CD8-positive, alpha-beta memory T cell (primary cell): ENCODE measurements at regions not wholly inside any gene's neighbourhood (a gene's known extent, or its start where the extent isn't known, plus 50 kb on each side); places are given as distances from the start of the nearest gene placed in this dataset.

Experiments
- CTCF ChIA-PET: fragments of 350-600 bp; sonication (Branson Sonifier 250); formaldehyde crosslinking; loops from one replicate; lab custom pipeline; 2021; ENCODE audit warnings: antibody characterized with exemption; lab: Charles Lee
- POLR2A ChIA-PET: fragments of 350-600 bp; sonication (Branson Sonifier 250); formaldehyde crosslinking; loops from one replicate; lab custom pipeline; 2021; ENCODE audit warnings: antibody characterized with exemption; lab: Charles Lee
- DNase-seq, 5 donors: peaks; one replicate each; pipeline versions ENCODE4 v3.0.0 to v3.0.0-alpha.2; 2020 to 2022; ENCODE audit warnings: mixed read lengths in 1 of 5
- H3K27ac ChIP-seq: one replicate; pipeline ENCODE4 v1.7.0; 2013; ENCODE audit warnings: low read depth, mild to moderate bottlenecking, low read length, moderate library complexity
- H3K27me3 ChIP-seq: 2 replicates; pipeline ENCODE4 v1.7.0; 2013; ENCODE audit warnings: low read length, mild to moderate bottlenecking; ENCODE audit not compliant: insufficient read depth, poor library complexity, severe bottlenecking
- H3K36me3 ChIP-seq: 2 replicates; pipeline ENCODE4 v1.7.0; 2013; ENCODE audit warnings: mild to moderate bottlenecking, low read length, moderate library complexity; ENCODE audit not compliant: insufficient read depth
- H3K4me1 ChIP-seq: 2 replicates; pipeline ENCODE4 v1.7.0; 2013; ENCODE audit warnings: mild to moderate bottlenecking, low read length, moderate library complexity; ENCODE audit not compliant: insufficient read depth
- H3K4me3 ChIP-seq: 2 replicates; pipeline ENCODE4 v1.7.0; 2013; ENCODE audit warnings: mild to moderate bottlenecking, low read length
- H3K9me3 ChIP-seq: 2 replicates; pipeline ENCODE4 v1.7.0; 2013; ENCODE audit warnings: mild to moderate bottlenecking, low read length
- H3K27ac Mint-ChIP-seq, 8 donors: one replicate each; pipeline ENCODE4 v1.8.0; 2020 to 2021; ENCODE audit warnings: mixed read lengths in 8 of 8, mild to moderate bottlenecking in 6 of 8, inconsistent platforms in 3 of 8, moderate library complexity in 3 of 8
- H3K27me3 Mint-ChIP-seq, 2 donors: one replicate each; pipeline ENCODE4 v1.8.0; 2020 to 2021; ENCODE audit warnings: mixed read lengths in 2 of 2, mild to moderate bottlenecking in 1 of 2, moderate library complexity in 1 of 2
- H3K36me3 Mint-ChIP-seq, 3 donors: one replicate each; pipeline ENCODE4 v1.8.0; 2020 to 2021; ENCODE audit warnings: mixed read lengths in 3 of 3, inconsistent platforms in 1 of 3, mild to moderate bottlenecking in 1 of 3
- H3K4me1 Mint-ChIP-seq, 3 donors: one replicate each; pipeline ENCODE4 v1.8.0; 2020 to 2021; ENCODE audit warnings: mixed read lengths in 3 of 3, inconsistent platforms in 1 of 3, mild to moderate bottlenecking in 1 of 3
- H3K4me3 Mint-ChIP-seq, 7 donors: one replicate each; pipeline ENCODE4 v1.8.0; 2020 to 2021; ENCODE audit warnings: mixed read lengths in 7 of 7, mild to moderate bottlenecking in 6 of 7, moderate library complexity in 4 of 7, inconsistent platforms in 2 of 7
- H3K9me3 Mint-ChIP-seq, 5 donors: one replicate each; pipeline ENCODE4 v1.8.0; 2020 to 2022; ENCODE audit warnings: mixed read lengths in 5 of 5, mild to moderate bottlenecking in 3 of 5, moderate library complexity in 2 of 5, inconsistent platforms in 1 of 5

- ChIA-PET POLR2A (interaction anchor here (1.0 kb wide), 1 partner anchor 19 kb away, joined by 3 read pairs; no protein-coding TSS in a partner anchor), CTCF (no interaction called here)
- Mint-ChIP-seq H3K36me3 (peaks cover 0 to 4% (median 0%) of the 10 kb centered on the region in 3 donors), H3K27me3 (no peaks in the 10 kb centered on the region), H3K4me3 (no peak overlapping the region), H3K27ac (no peak overlapping the region), H3K4me1 (no peaks in the 10 kb centered on the region), H3K9me3 (no peaks in the 10 kb centered on the region)
- Histone ChIP-seq H3K27me3 (no peaks in the 10 kb centered on the region), H3K4me1 (no peaks in the 10 kb centered on the region), H3K27ac (no peak overlapping the region), H3K9me3 (no peaks in the 10 kb centered on the region), H3K4me3 (no peak overlapping the region), H3K36me3 (no peaks in the 10 kb centered on the region)
- no peak for DNase-seq
These were observed 115.5 kb downstream of the DYRK2 start for GRCh38 chr12:67764055-67764454.

DNA sequence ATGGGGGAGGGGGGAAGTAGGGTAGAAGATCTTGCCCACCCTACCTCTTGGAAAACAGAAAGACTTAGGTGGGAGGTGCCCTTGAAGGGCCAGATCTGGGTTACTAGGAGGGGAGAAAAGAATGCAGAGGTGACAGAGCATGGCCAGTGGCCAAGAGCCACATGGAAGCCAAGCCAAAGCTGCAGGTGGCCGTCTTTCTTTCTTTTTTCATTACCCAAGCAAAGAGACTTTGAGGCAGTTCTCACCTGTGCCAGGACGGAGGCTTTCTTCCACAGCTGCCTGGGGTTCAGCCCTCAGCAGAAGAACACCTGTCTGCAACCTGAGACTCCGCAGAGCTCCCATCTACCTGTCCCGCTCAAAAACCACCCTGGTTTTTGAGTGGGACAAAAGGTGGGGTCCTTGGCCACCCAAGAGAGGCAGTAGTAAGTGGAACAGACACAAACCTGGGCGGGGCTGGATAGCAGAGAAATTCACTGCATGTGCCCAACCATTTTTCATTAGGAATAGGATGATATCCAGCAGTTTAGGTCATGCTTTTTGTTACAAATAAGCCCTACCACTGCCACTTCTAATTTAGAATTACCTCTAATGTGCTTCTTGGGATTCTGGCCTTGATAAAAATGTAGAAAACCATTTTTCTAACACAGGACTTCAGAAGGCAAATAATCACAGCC, 116.5 kb downstream of the DYRK2 start:
- no peak for DNase-seq
- no peaks in the 10 kb centered on the region for H3K36me3 ChIP-seq
- no peaks in the 10 kb centered on the region for H3K4me1 Mint-ChIP-seq
- ChIA-PET CTCF (no interaction called here), POLR2A (no interaction called here)
- H3K36me3 Mint-ChIP-seq, result peaks cover 0 to 3% (median 0%) of the 10 kb centered on the region in 3 donors
- H3K9me3 Mint-ChIP-seq, result no peaks in the 10 kb centered on the region
- H3K27ac Mint-ChIP-seq, result no peak overlapping the region
- no peaks in the 10 kb centered on the region for H3K27me3 Mint-ChIP-seq
- H3K9me3 ChIP-seq, result no peaks in the 10 kb centered on the region
- H3K4me3 Mint-ChIP-seq, result no peak overlapping the region
- H3K27ac ChIP-seq, result no peak overlapping the region
- no peak overlapping the region for H3K4me3 ChIP-seq
- H3K27me3 ChIP-seq, result no peaks in the 10 kb centered on the region
- no peaks in the 10 kb centered on the region for H3K4me1 ChIP-seq

DNA sequence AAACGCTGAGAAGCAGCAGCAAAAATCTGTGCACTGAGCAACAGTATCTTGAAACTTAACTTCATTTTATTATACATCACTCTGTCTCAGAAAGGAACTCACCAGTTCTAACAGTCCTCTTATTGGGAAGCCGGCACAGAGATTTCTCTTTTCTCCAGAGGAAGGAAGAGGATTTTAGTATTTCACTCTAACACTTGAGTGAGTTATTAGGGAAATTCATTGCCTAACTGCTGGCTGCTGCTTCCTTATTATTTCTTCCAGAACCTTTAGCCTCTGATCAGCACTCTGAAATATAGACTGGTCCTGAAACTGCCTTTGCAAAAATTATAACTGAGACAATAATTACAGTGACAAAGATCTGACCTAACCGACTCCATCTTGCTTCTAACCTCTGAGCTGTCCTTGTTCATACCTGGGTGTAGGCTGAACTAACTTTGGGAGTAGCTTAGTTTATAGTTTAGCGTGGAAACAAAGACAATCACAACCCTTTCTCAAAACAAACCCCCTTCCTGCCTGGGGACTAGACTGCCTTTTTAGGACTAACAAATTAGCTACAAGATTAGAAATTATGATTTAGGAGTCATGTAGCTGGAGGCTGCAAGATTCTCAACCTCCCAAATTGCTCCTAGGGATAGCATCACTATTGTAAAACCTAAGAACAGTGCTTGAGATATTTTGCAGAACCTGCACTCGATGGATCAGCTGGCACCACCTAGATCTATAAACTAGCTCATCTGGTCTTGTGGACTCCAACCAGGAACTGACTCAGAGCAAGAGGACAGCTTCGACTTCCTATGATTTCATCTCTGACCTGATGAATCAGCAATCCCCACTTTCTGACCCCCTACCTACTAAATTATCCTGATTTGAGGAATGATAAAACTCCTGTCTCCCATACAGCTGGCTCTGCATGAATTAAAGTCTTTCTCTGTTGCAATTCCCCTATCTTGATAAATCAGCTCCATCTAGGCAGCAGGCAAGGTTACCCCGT, 117.5 kb downstream of the DYRK2 start:
- no peaks in the 10 kb centered on the region for H3K9me3 ChIP-seq
- no peaks in the 10 kb centered on the region for H3K4me1 Mint-ChIP-seq
- no peaks in the 10 kb centered on the region for H3K27me3 ChIP-seq
- H3K36me3 Mint-ChIP-seq, result peaks cover 0 to 2% (median 0%) of the 10 kb centered on the region in 3 donors
- H3K9me3 Mint-ChIP-seq, result no peaks in the 10 kb centered on the region
- no peak overlapping the region for H3K4me3 Mint-ChIP-seq
- no peaks in the 10 kb centered on the region for H3K36me3 ChIP-seq
- CTCF ChIA-PET, result no interaction called here
- no peaks in the 10 kb centered on the region for H3K4me1 ChIP-seq
- DNase-seq, result no peak
- POLR2A ChIA-PET, result no interaction called here
- no peak overlapping the region for H3K27ac Mint-ChIP-seq
- H3K27ac ChIP-seq, result no peak overlapping the region
- no peak overlapping the region for H3K4me3 ChIP-seq
- no peaks in the 10 kb centered on the region for H3K27me3 Mint-ChIP-seq

DNA sequence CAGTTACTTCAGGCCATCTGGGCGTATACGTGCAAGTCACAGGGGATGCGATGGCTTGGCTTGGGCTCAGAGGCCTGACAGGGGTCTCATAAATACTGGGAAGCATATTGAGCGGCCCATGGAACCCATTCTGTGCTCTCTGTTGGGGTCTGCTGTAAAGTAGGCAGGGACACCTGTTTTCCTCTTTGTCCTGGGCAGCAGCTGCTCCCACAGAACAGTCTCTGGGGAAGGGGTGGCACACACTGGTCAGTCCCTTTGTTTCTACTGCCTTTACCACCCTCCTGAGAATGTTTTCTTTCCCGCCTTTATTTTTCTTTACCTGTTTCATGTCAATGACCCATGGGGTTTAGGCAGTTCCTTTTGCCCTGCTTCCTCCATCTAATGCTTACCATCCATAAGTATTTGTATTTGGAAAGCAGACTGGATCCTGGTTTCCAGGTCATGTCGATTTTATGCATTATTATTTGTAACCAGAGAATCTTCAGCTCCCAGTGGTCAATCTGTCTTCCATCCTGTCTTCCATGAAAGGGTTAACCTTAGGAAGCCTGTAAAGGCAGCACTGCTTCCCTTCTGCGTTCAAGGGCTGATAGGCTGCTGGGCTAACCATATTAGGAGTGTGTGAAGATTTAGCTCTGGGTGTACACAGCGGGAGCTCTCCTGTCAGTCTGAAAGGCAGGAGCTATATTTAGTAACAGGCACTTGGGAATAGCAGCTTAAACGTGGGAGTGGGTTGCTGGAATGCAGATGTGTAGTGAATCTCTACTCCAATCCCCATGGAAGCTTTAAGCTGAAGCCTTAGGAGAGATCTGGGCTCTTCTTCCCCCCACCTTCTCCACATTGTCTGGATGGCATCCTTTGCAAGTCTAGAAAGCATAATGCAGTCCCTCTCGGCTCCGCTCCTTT, 124.0 kb downstream of the DYRK2 start:
- H3K4me1 Mint-ChIP-seq, result no peaks in the 10 kb centered on the region
- Histone ChIP-seq H3K27me3 (no peaks in the 10 kb centered on the region), H3K36me3 (no peaks in the 10 kb centered on the region), H3K27ac (no peak overlapping the region), H3K4me1 (no peaks in the 10 kb centered on the region), H3K9me3 (no peaks in the 10 kb centered on the region), H3K4me3 (no peak overlapping the region)
- CTCF ChIA-PET, result no interaction called here
- POLR2A ChIA-PET, result no interaction called here
- H3K27me3 Mint-ChIP-seq, result no peaks in the 10 kb centered on the region
- no peak overlapping the region for H3K4me3 Mint-ChIP-seq
- no peaks in the 10 kb centered on the region for H3K9me3 Mint-ChIP-seq
- DNase-seq, result no peak
- no peaks in the 10 kb centered on the region for H3K36me3 Mint-ChIP-seq
- no peak overlapping the region for H3K27ac Mint-ChIP-seq

DNA sequence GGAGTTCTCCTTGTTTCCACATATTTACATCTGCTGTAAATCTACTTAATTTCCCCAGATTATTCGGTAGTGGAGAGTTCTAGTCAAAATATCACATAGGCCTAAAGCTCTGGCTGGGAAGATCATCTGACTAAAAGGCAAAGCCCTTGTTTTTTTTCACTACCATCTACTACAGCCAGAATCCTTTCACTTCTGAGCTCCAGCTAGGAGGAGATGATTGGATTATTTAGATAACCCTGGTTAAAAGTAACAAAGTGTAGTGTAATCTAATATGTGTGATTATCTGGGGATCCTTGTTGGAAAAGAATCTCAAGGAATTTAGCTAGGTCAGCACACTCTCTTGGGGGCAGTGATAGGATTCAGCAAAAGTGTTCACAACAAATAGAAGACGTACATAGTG, 125.4 kb downstream of the DYRK2 start:
- H3K27ac Mint-ChIP-seq, result no peak overlapping the region
- ChIA-PET POLR2A (no interaction called here), CTCF (interaction anchor here (0.9 to 1.1 kb wide), 2 partner anchors 10 to 418 kb away, joined by 3 read pairs; no protein-coding TSS in a partner anchor)
- H3K27ac ChIP-seq, result no peak overlapping the region
- no peaks in the 10 kb centered on the region for H3K27me3 ChIP-seq
- H3K36me3 Mint-ChIP-seq, result no peaks in the 10 kb centered on the region
- H3K4me3 Mint-ChIP-seq, result no peak overlapping the region
- no peak overlapping the region for H3K4me3 ChIP-seq
- H3K27me3 Mint-ChIP-seq, result no peaks in the 10 kb centered on the region
- H3K36me3 ChIP-seq, result no peaks in the 10 kb centered on the region
- H3K4me1 ChIP-seq, result no peaks in the 10 kb centered on the region
- DNase-seq, result no peak
- no peaks in the 10 kb centered on the region for H3K9me3 Mint-ChIP-seq
- no peaks in the 10 kb centered on the region for H3K4me1 Mint-ChIP-seq
- no peaks in the 10 kb centered on the region for H3K9me3 ChIP-seq

- POLR2A ChIA-PET, result no interaction called here
These were observed 126.5 kb downstream of the DYRK2 start for GRCh38 chr12:67774983-67775587.

GRCh38 chr12:67780580-67781084, 132.1 kb downstream of the DYRK2 start:
- ChIA-PET CTCF (no interaction called here), POLR2A (no interaction called here)
- Mint-ChIP-seq H3K27me3 (no peaks in the 10 kb centered on the region), H3K4me1 (peaks cover 13 to 22% (median 20%) of the 10 kb centered on the region in 3 donors), H3K4me3 (no peak overlapping the region), H3K36me3 (peaks cover 0 to 4% (median 0%) of the 10 kb centered on the region in 3 donors), H3K9me3 (no peaks in the 10 kb centered on the region), H3K27ac (no peak overlapping the region)
- no peak overlapping the region for H3K27ac ChIP-seq
- H3K27me3 ChIP-seq, result no peaks in the 10 kb centered on the region
- H3K9me3 ChIP-seq, result no peaks in the 10 kb centered on the region
- no peak overlapping the region for H3K4me3 ChIP-seq
- no peak for DNase-seq
- H3K36me3 ChIP-seq, result no peaks in the 10 kb centered on the region
- peaks cover 14% of the 10 kb centered on the region for H3K4me1 ChIP-seq

More at GRCh38 chr12:67774983-67775587, 126.5 kb downstream of the DYRK2 start:
- Histone ChIP-seq H3K27me3 (no peaks in the 10 kb centered on the region), H3K27ac (no peak overlapping the region), H3K4me1 (no peaks in the 10 kb centered on the region), H3K9me3 (no peaks in the 10 kb centered on the region), H3K36me3 (no peaks in the 10 kb centered on the region), H3K4me3 (no peak overlapping the region)
- Mint-ChIP-seq H3K9me3 (no peaks in the 10 kb centered on the region), H3K27me3 (no peaks in the 10 kb centered on the region), H3K4me1 (no peaks in the 10 kb centered on the region), H3K27ac (peak overlapping the region in 1 of 8 donors; percentile 34), H3K4me3 (no peak overlapping the region), H3K36me3 (no peaks in the 10 kb centered on the region)
- DNase-seq, result no peak
- CTCF ChIA-PET, result interaction anchor here (0.9 kb wide), 2 partner anchors 168 to 419 kb away, joined by 3 read pairs; no protein-coding TSS in a partner anchor
